ENCODE measurements at regions not wholly inside any gene's neighbourhood (a gene's known extent, or its start where the extent isn't known, plus 50 kb on each side); places are given as distances from the start of the nearest gene placed in this dataset.

- DNase-seq (ENCODE audit: low read depth): no peak
- in situ Hi-C loops (cut with HindIII; ENCODE audit: low sequenced_read_pairs): no loop called here
- no peak for TF ChIP-seq CTCF (IDR thresholded peaks at IDR 0.05; ENCODE audit: low read depth, low read length, missing control alignments)
- H3K4me3 ChIP-seq (ENCODE audit: low read depth, low read length): no peak overlapping the region
Observed at GRCh38 chr16:85288341-85288868, 176.1 kb upstream of the CIBAR2 start.

GRCh38 chr16:85288869-85289660 is 176.8 kb upstream of the CIBAR2 start:
- no peak for TF ChIP-seq CTCF (IDR thresholded peaks at IDR 0.05; ENCODE audit: low read depth, low read length, missing control alignments)
- no peak for DNase-seq (ENCODE audit: low read depth)
- in situ Hi-C loops (cut with HindIII; ENCODE audit: low sequenced_read_pairs): no loop called here
- H3K4me3 ChIP-seq (ENCODE audit: low read depth, low read length): no peak overlapping the region

GRCh38 chr16:85289760-85290625 is 177.7 kb upstream of the CIBAR2 start:
- no peak for DNase-seq (ENCODE audit: low read depth)
- in situ Hi-C loops (cut with HindIII; ENCODE audit: low sequenced_read_pairs): no loop called here
- no peak overlapping the region for H3K4me3 ChIP-seq (ENCODE audit: low read depth, low read length)
- no peak for TF ChIP-seq CTCF (IDR thresholded peaks at IDR 0.05; ENCODE audit: low read depth, low read length, missing control alignments)

- no peak overlapping the region for H3K4me3 ChIP-seq (ENCODE audit: low read depth, low read length)
- TF ChIP-seq CTCF (IDR thresholded peaks at IDR 0.05; ENCODE audit: low read depth, low read length, missing control alignments): no peak
- DNase-seq (ENCODE audit: low read depth): no peak
- in situ Hi-C loops (cut with HindIII; ENCODE audit: low sequenced_read_pairs): no loop called here
Observed at GRCh38 chr16:85290626-85291301, 178.5 kb upstream of the CIBAR2 start.

- H3K4me3 ChIP-seq (ENCODE audit: low read depth, low read length): no peak overlapping the region
- no peak for DNase-seq (ENCODE audit: low read depth)
- TF ChIP-seq CTCF (IDR thresholded peaks at IDR 0.05; ENCODE audit: low read depth, low read length, missing control alignments): no peak
- in situ Hi-C loops (cut with HindIII; ENCODE audit: low sequenced_read_pairs): no loop called here
Observed at GRCh38 chr16:85291302-85292148, 179.3 kb upstream of the CIBAR2 start.
